ENCODE measurements at regions not wholly inside any gene's neighbourhood (a gene's known extent, or its start where the extent isn't known, plus 50 kb on each side); places are given as distances from the start of the nearest gene placed in this dataset.

DNA sequence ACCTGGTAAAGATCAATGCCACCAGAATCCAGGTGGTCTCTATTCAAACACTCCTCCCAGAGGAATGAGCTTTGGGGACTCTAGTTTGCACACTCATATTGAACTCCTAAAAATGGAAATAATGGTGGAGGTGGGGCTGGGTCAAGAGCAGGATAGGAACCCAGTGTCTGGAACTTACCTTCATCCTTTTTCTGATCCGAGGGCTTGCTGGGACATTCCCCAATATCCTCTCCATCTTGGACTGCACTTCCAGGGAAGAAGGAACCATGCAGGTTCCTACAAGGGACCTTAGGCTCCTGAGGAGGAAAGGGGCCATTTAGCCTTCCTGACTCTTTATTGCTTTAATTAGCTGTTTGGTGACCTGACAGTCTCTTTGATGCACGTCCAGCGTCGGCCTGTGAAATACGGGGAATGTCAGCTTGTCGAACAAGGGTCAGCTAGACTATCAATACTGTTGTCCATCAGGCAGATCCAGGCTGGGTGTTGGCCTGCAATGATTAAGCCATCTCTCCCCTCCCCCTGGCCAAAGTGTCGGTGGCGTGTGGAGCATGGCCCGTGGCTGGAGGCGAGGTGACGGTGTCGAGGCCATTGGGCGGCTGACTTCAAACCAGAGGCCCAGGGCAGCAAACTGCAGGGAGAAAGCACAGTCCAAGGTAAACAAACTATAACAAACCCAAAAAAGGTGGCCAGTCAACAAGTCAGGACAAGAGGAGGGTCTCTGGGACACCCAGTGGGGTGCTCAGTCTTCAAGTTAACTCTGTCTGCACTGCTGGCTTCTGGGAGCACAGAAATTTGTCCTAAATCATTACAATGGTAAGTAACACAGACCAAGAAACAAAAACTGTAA is 405.2 kb upstream of the TBX3 start:
- DNase-seq (ENCODE audit: low spot score), result no peak
- intact Hi-C loops (cut with DNase I), result no loop called here

DNA sequence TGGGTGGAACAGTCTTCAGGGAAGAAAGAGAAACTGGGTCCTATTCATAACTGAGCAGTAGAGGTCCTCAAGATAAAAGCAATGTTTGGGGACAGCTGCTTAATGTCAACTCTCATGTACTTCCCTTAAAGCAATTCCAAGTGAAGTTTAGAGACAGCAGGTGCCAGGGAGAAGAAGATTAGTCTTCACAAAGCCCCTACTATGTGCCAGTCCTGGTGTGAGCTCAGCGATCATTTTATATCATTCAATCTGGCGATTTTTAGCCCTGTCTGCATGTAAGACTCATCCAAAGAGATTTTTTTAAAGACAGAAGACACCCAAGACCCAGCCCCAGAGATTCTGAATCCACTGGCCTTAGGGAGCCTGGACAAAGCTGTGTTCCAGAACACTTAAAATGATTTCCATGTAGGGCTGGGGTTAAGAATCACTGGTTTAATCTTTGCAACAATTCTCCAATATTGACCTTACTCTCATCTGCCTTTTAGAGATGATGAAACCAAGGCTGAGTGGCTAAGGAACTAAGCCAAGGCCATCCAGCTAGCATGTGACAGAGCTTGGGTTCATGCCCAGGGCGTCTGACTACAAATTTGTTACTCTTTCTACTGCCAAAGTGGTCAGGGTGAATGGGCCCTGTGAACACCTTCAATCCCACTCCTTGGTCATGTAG is 404.5 kb upstream of the TBX3 start:
- intact Hi-C loops (cut with DNase I), result no loop called here
- DNase-seq (ENCODE audit: low spot score), result no peak

DNA sequence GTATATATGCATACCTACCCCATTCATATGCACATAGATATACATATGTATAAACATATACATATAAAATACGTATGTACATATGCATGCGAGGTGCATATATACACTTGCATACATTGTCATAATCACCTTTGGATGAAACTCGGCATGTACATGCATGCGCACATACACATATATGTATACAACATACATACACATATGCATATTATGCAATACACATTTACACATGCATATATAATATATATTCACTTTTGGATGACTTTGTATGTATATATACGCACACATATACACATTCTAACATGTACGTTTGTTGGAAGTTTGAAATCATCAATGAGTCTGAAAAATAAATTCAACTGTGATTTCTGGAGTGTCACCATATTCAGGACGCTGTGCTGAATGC is 401.6 kb upstream of the TBX3 start:
- DNase-seq (ENCODE audit: low spot score), result no peak
- intact Hi-C loops (cut with DNase I), result no loop called here

DNA sequence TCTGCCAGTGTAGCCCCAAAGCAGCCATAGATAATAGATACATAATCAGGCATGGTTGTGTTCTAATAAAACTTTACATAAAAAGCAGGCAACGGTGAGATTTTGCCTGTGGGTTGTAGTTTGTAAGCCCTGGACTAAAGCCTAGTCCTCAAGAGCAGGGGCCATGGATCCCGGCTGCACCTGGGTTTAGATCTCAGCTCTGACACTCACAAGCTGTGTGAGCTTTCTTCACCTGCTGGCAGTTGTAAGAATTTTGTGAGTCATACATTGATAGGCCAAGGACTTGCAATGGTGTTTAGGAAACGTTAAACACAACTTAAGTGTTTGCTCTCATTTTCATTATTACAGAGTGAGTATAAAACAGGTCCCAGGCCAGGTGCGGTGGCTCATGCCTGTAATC is 395.8 kb upstream of the TBX3 start:
- intact Hi-C loops (cut with DNase I), result no loop called here
- no peak for DNase-seq (ENCODE audit: low spot score)

DNA sequence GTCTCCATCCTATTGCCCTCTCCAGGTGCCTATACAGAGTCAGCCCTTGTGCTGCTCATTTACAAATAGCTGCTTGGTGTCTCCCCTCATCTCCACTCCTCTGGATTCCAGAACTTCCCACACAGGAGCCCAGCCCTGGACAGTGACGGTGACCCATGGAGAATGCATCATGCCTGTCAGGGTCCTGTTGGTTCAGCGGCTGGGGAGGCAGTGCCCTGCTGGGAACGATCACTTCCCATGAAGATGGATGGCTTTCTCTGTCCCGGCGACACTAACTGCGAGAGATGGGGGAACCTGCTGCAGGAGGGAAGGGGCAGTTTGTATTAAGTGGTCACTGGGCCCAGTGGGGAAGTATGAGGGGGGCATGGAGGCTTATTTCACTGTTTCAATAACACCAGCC is 395.0 kb upstream of the TBX3 start:
- intact Hi-C loops (cut with DNase I), result no loop called here

DNA sequence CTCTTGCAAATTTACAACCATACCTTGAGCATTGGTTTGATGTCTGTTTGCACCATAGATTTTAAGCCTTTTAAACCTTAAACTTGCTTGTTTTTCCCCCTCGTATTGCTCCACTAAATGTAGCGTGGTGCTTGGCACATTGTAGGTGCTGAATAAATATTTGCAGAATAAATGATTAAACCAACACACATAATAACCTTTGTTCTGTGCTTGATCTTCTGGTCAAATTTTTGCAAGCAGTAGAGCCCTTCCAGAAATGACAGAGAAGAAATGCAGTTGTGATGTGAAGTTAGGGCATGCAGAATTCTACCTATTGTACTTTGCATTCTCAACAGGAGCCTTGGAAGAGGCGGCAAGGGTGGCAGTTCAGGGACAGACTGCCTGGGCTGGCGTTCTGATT is 394.4 kb upstream of the TBX3 start:
- intact Hi-C loops (cut with DNase I), result no loop called here
- DNase-seq (ENCODE audit: low spot score), result no peak

More for the DNA sequence above, 395.0 kb upstream of the TBX3 start:
- no peak for DNase-seq (ENCODE audit: low spot score)

DNA sequence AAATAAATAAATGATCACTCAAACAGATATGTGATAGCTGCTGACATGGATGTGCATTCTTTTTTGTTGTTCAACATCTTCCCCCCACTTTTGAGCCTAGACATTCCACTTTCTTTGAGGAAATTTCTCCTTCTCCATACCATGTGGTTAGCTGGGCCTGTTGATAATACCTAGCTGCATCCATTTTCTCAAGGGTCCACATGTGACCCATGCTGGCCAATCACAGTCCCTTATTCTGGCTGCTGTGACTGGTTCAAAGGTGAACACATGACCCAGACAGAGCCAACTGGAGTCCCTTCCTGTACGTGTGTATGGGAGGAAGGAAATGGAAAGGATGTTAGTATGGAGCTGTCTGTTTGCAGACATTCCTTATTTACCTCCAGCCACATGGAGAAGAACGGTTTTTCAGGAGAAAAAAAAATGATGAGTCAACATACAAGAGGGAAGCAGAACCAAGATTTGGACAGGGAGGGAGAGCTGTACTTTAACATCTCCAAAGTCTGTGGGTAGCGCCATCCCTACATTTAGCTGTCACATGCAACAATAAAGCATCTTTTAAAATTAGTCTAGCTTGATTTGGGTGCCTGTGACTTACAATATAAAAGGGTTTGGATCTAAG is 391.7 kb upstream of the TBX3 start:
- intact Hi-C loops (cut with DNase I), result no loop called here
- DNase-seq (ENCODE audit: low spot score), result no peak

DNA sequence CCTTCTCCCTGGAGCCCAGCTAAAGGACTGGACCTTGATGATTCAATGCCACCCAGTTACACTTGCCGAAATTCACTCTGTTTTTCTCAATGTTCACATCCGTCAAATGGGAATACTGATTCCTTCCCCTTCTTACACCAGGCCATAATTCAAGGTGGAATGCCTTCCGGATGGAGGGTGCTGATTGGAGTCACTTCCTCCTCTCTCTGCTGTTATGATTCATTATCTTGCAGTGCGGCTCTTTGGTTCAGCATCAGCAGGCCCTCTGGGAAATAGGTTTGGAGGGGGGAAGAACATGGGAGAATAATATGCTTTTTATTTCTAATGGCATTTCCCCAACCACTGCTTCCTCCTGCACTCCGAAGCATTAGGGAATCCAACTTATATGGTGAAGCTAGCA is 390.6 kb upstream of the TBX3 start:
- no peak for DNase-seq (ENCODE audit: low spot score)
- intact Hi-C loops (cut with DNase I), result no loop called here

DNA sequence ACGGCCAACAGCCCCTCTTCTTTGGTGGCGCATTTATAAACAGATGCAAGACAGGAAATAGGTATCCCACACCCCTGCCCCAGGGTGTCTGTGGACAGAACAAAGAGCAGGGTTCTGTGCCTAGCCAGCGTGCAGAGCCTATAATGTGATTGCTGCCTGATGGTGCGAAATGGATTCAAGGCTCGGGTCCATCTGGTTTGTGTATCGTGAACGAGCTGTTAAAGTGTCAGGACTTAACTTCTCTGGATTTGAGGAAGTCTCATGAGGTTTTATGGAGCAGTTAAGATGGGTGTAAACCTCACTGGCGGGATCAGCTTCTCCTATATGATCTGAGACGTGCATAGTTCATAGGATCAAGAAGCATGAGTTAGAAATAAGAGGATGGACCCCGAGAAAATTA is 388.7 kb upstream of the TBX3 start:
- no peak for DNase-seq (ENCODE audit: low spot score)
- intact Hi-C loops (cut with DNase I), result no loop called here

DNA sequence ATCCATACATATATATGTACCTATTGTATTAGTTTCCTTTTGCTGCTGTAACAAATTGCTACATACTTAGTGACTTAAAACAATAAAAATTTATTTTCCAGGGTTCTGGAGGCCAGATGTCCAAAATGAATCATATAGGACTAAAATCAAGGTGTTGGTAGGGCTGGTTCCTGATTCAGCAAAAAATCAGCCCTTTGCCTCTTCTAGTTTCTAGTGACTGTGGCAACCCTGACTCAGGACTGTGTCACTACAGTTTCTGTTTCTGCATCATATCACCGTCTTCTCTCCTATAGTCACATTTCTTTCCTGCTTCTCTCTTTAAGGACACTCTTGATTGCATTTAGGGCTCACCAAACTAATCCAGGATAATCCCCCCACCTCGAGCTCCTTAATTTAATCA is 386.3 kb upstream of the TBX3 start:
- no peak for DNase-seq (ENCODE audit: low spot score)
- intact Hi-C loops (cut with DNase I), result no loop called here

DNA sequence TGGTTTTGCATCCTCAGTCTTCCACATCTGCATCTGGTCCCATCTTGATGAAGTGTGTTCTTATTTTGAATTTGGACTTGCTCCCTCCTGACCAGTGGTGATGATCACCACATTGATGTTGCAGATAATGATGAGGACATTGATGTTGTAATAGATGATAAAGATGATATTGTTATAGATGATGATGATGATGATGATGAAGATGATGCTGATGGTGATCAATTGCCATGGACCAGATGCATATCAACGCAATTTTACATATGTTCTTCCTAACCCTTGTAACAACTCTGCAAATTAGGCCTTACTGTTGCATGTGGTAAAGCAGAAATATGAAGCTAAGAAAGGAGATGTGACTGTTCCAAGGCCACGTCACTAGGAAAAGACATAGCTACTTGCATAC is 380.3 kb upstream of the TBX3 start:
- intact Hi-C loops (cut with DNase I), result no loop called here
- DNase-seq (ENCODE audit: low spot score), result no peak

DNA sequence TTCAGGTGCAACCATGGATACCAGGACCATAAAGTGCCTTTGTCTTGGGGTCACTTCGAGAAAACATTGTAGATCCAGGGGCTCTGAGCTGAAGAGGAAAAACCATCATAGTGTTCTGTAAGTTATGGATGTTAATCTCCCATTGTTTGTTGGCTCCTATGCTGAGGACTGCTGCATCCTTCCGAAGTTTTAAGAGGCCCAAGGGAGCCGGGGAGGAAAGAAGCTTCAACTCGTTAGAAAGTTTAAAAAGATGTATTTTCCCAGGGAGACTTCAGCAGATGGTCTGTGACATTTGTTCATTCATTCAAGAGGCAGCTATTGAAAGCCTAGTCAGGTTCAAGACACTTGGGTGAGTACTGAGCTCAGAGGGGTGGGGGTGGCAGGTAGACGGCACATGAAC is 378.8 kb upstream of the TBX3 start:
- intact Hi-C loops (cut with DNase I), result no loop called here
- no peak for DNase-seq (ENCODE audit: low spot score)

DNA sequence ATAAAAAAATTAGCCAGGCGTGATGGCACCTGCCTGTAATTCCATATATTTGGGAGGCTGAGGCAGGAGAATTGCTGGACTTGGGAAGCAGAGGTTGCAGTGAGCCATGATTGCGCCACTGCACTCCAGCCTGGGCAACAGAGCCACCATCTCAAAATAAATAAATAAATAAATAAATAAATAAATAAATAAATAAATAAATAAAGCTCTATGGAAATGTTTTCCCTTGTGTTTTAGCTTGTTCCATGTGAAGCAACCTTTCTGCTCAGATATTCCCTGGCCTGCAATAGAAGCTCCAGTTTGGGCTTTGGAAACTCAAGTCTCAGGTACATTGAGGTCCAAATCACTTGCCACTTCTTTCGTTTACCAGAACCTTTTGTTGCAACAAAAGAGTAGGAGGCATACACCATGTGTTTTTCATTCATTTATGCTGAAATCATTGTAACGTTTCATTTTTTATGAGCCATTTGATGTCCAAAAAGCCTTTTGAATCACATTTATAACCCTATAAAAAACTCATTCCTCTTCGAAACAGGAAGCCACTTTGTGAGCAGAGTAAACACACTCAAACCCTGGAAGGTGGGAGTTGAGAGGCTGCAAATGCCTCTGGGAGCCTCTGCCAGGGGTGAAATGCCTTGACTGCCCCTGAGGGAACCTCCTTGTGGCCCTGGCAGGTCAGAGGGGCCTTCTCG is 376.6 kb upstream of the TBX3 start:
- intact Hi-C loops (cut with DNase I), result no loop called here
- DNase-seq (ENCODE audit: low spot score), result no peak

DNA sequence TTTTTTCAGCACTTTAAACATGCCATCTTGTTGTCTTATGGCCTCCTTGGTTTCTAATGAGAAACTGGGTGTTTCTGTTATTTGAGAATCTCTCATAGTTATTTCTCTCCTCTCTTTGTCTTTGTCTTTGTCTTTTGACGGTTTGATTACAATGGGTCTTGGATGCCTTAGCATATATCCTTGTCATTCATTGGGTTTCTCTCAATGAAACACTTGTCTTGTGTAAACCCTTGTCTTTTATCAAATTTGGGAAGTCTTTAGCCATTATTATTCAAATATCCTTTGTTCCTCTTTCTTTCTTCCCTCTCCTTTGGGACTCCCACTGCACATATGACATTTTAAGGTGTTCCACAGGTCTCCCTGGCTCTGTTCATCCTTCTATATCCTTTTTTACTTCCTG is 373.5 kb upstream of the TBX3 start:
- intact Hi-C loops (cut with DNase I), result no loop called here
- no peak for DNase-seq (ENCODE audit: low spot score)

DNA sequence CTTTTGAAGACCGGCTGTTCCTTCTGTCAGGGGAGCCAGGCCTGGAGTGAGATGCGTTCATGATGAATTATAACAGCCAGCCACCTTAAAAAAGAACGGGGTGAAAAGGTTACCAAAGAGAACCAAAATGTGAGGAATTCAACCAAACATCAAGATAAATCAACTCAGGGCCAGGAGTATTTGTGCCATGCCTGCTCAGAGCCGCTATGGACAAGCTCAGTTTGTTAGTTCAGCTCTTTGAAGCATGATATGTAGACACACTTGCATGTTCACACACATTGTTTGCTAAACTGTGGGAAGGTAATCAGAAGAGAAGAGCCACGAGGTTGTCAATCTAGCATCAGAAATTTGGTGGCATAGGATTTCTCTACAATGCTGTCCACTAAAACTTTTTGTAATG is 367.4 kb upstream of the TBX3 start:
- no peak for DNase-seq (ENCODE audit: low spot score)
- intact Hi-C loops (cut with DNase I), result no loop called here

DNA sequence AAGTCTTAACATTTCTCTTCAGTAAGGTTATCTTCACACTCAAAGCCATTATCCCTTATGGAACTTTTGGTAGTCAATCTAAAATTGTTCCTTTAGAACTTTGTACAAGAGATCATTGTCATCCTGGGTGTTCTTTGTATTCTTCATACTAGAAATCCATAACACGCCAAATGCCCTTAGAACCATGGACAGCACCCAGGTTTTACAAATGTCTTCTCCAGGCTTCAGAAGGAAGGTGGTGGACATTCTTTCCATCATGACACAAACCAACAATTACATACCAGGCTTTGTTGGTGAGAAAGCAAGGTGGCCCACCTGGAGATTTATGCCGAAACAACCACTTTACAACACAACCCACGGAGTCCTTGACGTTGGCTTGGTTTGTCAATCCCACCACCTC is 365.6 kb upstream of the TBX3 start:
- intact Hi-C loops (cut with DNase I), result no loop called here
- no peak for DNase-seq (ENCODE audit: low spot score)

DNA sequence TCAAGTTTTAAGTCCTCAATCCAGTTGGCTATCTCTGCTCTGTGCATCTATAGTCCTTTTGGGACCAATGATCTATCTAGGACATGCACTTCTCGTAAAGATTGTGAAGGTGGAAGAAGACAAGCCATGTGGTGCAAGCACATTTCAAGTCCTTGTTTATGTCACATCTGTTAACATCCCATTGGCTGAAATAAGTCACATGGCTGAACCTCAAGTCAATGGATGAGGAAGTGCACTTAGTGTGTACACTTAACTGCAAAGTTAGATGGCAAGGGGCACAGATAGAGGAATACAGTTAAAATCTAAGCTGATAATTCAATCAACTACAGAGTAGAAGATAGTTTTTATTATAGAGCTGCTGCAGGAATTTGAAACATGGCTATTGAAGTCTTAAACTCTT is 362.8 kb upstream of the TBX3 start:
- DNase-seq (ENCODE audit: low spot score), result no peak
- intact Hi-C loops (cut with DNase I), result no loop called here

DNA sequence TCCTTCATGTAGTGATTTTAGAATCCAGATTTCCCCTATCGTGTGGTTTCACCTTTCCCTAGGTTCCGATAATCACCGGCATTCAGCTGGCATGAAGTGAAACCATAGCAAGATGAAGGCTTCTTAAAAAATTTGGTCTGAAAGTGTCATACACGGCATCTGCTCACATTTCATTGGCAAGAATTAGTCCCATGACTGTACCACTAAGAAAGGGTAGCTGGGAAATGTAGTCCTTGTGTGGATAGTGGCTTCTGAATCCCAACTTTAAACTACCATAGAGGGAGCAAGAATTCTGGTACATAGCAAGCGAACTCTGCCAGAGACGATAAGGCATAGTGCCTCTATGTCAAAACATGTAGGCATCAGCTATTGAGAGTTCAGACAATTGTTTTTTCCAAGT is 360.1 kb upstream of the TBX3 start:
- DNase-seq (ENCODE audit: low spot score), result no peak
- intact Hi-C loops (cut with DNase I), result no loop called here

DNA sequence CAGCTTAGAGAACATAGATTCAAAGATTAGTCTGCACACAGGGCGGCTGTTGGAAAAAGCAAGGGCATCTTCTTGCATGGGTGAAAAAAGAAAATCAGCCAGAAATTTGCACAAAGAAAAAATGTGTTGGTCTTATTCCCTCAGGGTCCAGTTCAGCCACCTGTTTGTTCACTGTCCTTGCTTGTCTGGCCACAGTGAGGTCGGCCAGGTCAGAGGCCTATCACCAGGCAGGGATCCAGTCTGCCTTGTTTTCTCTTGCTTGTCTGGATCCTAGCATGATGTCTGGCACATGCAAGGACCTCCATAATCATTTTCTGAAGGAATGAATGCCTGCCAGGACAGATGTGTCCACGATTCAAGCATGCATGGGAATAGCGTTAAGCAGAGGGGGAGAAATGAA is 359.1 kb upstream of the TBX3 start:
- intact Hi-C loops (cut with DNase I), result no loop called here
- DNase-seq (ENCODE audit: low spot score), result no peak

DNA sequence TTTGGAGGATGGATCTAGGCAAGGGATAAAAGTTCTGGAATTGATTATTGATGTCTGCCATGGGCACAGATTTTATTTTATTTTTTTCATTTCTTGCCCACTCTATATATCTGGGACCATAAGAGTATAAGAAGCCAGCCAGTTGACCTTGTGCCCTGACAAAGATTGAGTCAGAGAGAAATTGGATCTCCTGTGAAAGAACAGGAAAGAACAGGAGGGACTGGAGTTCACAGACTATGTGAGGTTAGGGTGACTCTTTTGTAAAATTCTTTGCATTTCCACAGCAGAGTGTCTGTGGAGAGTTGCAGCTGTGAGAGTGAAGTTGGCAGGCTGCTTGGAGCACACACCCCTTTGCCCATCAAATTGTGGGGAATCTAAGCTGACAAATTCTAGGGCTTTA is 358.4 kb upstream of the TBX3 start:
- intact Hi-C loops (cut with DNase I), result no loop called here
- DNase-seq (ENCODE audit: low spot score), result no peak
